ENCODE measurements at regions not wholly inside any gene's neighbourhood (a gene's known extent, or its start where the extent isn't known, plus 50 kb on each side); places are given as distances from the start of the nearest gene placed in this dataset.
"Not testable (repeated sequence)": the region's sequence is repeated elsewhere in the genome, so short reads cannot be mapped to it uniquely, and the experiment has no call there.

DNA sequence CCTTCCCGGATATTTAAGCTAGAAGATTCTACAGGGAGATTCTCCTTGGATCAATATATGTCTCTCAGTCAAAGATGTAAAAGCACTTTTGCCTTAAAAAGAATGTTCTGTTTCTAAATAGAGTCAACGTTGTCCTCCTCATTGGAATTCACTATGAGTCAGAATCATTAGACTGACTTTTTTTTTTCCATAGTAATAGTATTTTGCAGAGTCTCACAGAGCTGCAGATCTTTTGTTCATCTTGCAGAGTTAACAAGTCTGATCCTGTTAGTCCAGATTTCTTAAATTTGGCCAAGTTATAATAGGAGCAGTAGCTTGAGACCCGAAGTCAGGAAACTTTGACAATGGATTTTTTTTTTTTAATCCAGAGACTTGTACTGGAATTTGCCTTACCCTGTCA, 103.0 kb downstream of the NSUN5 start:
- H3K4me3 ChIP-seq (ENCODE audit: low read length); H3K9ac ChIP-seq (ENCODE audit: low read depth, low read length); H3K36me3 ChIP-seq (ENCODE audit: insufficient read depth, low read length); H3K4me1 ChIP-seq (ENCODE audit: insufficient read depth, low read length); H3K27me3 ChIP-seq (ENCODE audit: insufficient read depth, low read length); H3K27ac ChIP-seq (ENCODE audit: low read depth, low read length); H3K9me3 ChIP-seq (ENCODE audit: insufficient read depth, low read depth, low read length): not testable (repeated sequence)
- 83% methylated on average over 1 of the region's 3 CpGs for WGBS

GRCh38 chr7:73204898-73205297, 103.7 kb downstream of the NSUN5 start:
- WGBS: 100% methylated on average over 4 of the region's 5 CpGs
- H3K4me1 ChIP-seq (ENCODE audit: insufficient read depth, low read length); H3K4me3 ChIP-seq (ENCODE audit: low read length); H3K27me3 ChIP-seq (ENCODE audit: insufficient read depth, low read length); H3K27ac ChIP-seq (ENCODE audit: low read depth, low read length); H3K9ac ChIP-seq (ENCODE audit: low read depth, low read length); H3K36me3 ChIP-seq (ENCODE audit: insufficient read depth, low read length); H3K9me3 ChIP-seq (ENCODE audit: insufficient read depth, low read depth, low read length): not testable (repeated sequence)

DNA sequence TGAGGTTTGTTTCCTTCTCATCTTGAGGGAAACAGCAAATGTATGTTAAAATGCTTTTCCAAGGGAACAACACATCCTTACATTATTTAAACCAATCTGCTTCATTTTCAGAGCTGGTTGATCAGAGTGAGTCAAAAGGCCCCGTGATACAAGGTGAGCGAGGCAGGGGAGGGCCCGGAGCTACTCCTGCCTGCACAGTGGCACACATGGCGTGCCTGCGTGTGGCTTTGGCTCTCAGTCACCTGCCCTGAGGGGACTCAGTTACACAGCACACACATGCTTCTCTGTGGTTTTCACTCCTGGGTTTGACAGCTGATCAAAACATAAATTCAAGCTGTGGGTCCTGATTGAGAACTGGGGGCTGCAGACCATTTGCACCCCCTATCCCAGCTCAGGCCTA, 105.3 kb downstream of the NSUN5 start:
- H3K27me3 ChIP-seq (ENCODE audit: insufficient read depth, low read length); H3K4me1 ChIP-seq (ENCODE audit: insufficient read depth, low read length); H3K9ac ChIP-seq (ENCODE audit: low read depth, low read length); H3K27ac ChIP-seq (ENCODE audit: low read depth, low read length); H3K9me3 ChIP-seq (ENCODE audit: insufficient read depth, low read depth, low read length); H3K36me3 ChIP-seq (ENCODE audit: insufficient read depth, low read length); H3K4me3 ChIP-seq (ENCODE audit: low read length): not testable (repeated sequence)
- WGBS: 95% methylated on average over 5 of the region's 5 CpGs

DNA sequence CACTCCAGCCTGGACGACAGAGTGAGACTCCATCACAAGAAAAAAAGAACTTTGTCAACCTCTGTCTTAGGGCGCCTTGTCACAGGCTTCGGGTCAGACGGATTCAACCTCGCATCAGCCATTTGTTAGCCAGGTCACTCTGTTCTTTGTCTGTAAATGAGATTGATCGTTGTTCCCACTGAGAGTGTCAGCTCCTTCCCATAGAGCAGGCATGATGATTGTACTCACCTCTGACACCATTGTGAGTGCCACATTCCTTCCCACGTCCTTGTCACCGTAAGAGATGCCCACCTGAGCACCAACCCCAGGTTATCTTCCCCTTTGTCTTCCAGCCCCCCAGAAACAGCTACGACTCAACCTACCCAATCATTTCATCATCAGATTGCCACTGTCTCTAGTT, 107.4 kb downstream of the NSUN5 start:
- H3K27ac ChIP-seq (ENCODE audit: low read depth, low read length); H3K36me3 ChIP-seq (ENCODE audit: insufficient read depth, low read length); H3K27me3 ChIP-seq (ENCODE audit: insufficient read depth, low read length); H3K9ac ChIP-seq (ENCODE audit: low read depth, low read length); H3K4me3 ChIP-seq (ENCODE audit: low read length); H3K9me3 ChIP-seq (ENCODE audit: insufficient read depth, low read depth, low read length); H3K4me1 ChIP-seq (ENCODE audit: insufficient read depth, low read length): not testable (repeated sequence)
- 99% methylated on average over 7 of the region's 9 CpGs for WGBS

GRCh38 chr7:73200518-73201099, 108.0 kb downstream of the NSUN5 start:
- WGBS: no CpG with 5 or more reads among the region's 9 CpGs
- H3K4me3 ChIP-seq (ENCODE audit: low read length); H3K4me1 ChIP-seq (ENCODE audit: insufficient read depth, low read length); H3K36me3 ChIP-seq (ENCODE audit: insufficient read depth, low read length); H3K27ac ChIP-seq (ENCODE audit: low read depth, low read length); H3K9ac ChIP-seq (ENCODE audit: low read depth, low read length); H3K9me3 ChIP-seq (ENCODE audit: insufficient read depth, low read depth, low read length); H3K27me3 ChIP-seq (ENCODE audit: insufficient read depth, low read length): not testable (repeated sequence)

- H3K36me3 ChIP-seq (ENCODE audit: insufficient read depth, low read length): not testable (repeated sequence)
These were observed 108.2 kb upstream of the SPDYE9 start for GRCh38 chr7:73193991-73194390.

DNA sequence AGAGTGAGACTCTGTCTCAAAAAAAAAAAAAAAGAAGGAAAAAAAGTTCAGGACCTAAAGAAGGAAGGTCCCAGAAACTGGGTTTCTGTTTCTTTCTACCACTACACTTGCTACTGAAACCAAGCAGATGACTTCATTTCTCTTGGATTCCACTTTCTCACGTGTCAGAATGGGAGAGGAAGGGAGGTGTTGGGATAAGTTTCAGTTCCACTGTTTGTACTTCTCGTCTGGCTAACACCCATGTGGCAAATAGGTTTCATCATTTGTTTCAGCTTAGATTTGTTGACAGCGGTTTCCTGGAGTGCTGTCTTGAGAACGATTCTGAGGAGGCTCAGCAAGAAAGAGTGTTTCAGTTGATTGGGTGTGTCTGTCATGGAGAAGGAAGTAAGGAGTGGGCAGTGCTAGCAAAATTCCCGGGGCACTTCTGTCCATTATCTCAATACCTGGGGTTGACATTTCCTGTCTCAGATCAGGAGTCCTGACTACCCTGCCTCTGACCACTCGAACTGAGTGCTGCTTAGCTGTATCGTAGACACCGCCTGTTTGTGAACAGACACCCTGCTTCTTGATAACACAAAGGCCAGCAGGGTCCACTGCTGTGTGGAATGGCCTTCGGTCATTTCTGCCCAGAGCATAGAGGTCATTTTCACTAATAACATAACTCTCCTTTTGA, 104.8 kb upstream of the SPDYE9 start:
- WGBS: 96% methylated on average over 3 of the region's 9 CpGs
- not testable (repeated sequence) for H3K9me3 ChIP-seq (ENCODE audit: insufficient read depth, low read depth, low read length); H3K27ac ChIP-seq (ENCODE audit: low read depth, low read length); H3K4me1 ChIP-seq (ENCODE audit: insufficient read depth, low read length); H3K27me3 ChIP-seq (ENCODE audit: insufficient read depth, low read length); H3K9ac ChIP-seq (ENCODE audit: low read depth, low read length); H3K36me3 ChIP-seq (ENCODE audit: insufficient read depth, low read length); H3K4me3 ChIP-seq (ENCODE audit: low read length)

More at GRCh38 chr7:73193991-73194390, 108.2 kb upstream of the SPDYE9 start:
- WGBS: 92% methylated on average over 6 of the region's 10 CpGs
- H3K4me3 ChIP-seq (ENCODE audit: low read length); H3K4me1 ChIP-seq (ENCODE audit: insufficient read depth, low read length); H3K9me3 ChIP-seq (ENCODE audit: insufficient read depth, low read depth, low read length); H3K27me3 ChIP-seq (ENCODE audit: insufficient read depth, low read length); H3K27ac ChIP-seq (ENCODE audit: low read depth, low read length); H3K9ac ChIP-seq (ENCODE audit: low read depth, low read length): not testable (repeated sequence)

DNA sequence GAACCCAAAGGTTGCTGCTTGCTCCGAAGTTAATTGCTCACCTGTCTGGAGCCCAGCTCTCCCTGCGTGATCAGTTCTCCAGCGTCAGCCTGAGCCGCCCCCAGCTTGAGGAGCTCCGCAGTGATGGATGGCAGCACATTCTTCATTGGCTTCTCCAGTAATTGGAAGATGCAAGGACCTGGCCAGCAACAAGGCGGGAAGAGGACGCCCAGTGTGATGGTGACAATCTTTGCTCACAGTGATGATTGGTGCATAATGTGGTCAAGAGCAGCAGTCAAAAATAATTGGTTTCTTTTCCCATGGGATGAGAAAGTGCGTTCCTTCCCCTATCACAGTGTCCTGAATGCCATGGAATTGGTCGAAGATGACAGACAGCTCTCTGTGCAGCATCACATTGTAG, 102.4 kb upstream of the SPDYE9 start:
- not testable (repeated sequence) for H3K36me3 ChIP-seq (ENCODE audit: insufficient read depth, low read length); H3K27ac ChIP-seq (ENCODE audit: low read depth, low read length); H3K9me3 ChIP-seq (ENCODE audit: insufficient read depth, low read depth, low read length); H3K27me3 ChIP-seq (ENCODE audit: insufficient read depth, low read length); H3K4me1 ChIP-seq (ENCODE audit: insufficient read depth, low read length); H3K9ac ChIP-seq (ENCODE audit: low read depth, low read length); H3K4me3 ChIP-seq (ENCODE audit: low read length)
- WGBS: 100% methylated on average over 1 of the region's 9 CpGs

- H3K27ac ChIP-seq (ENCODE audit: low read depth, low read length); H3K4me1 ChIP-seq (ENCODE audit: insufficient read depth, low read length); H3K4me3 ChIP-seq (ENCODE audit: low read length); H3K9me3 ChIP-seq (ENCODE audit: insufficient read depth, low read depth, low read length); H3K36me3 ChIP-seq (ENCODE audit: insufficient read depth, low read length); H3K27me3 ChIP-seq (ENCODE audit: insufficient read depth, low read length); H3K9ac ChIP-seq (ENCODE audit: low read depth, low read length): not testable (repeated sequence)
- no CpG with 5 or more reads among the region's 14 CpGs for WGBS
These were observed 100.9 kb upstream of the SPDYE9 start for GRCh38 chr7:73186589-73187309.

GRCh38 chr7:73176813-73177212, 91.0 kb upstream of the SPDYE9 start:
- no CpG with 5 or more reads among the region's 5 CpGs for WGBS
- not testable (repeated sequence) for H3K27me3 ChIP-seq (ENCODE audit: insufficient read depth, low read length); H3K9me3 ChIP-seq (ENCODE audit: insufficient read depth, low read depth, low read length); H3K4me3 ChIP-seq (ENCODE audit: low read length); H3K27ac ChIP-seq (ENCODE audit: low read depth, low read length); H3K36me3 ChIP-seq (ENCODE audit: insufficient read depth, low read length); H3K9ac ChIP-seq (ENCODE audit: low read depth, low read length); H3K4me1 ChIP-seq (ENCODE audit: insufficient read depth, low read length)

GRCh38 chr7:73175322-73175721, 89.5 kb upstream of the SPDYE9 start:
- H3K4me1 ChIP-seq (ENCODE audit: insufficient read depth, low read length); H3K27me3 ChIP-seq (ENCODE audit: insufficient read depth, low read length); H3K36me3 ChIP-seq (ENCODE audit: insufficient read depth, low read length); H3K4me3 ChIP-seq (ENCODE audit: low read length); H3K9me3 ChIP-seq (ENCODE audit: insufficient read depth, low read depth, low read length); H3K27ac ChIP-seq (ENCODE audit: low read depth, low read length); H3K9ac ChIP-seq (ENCODE audit: low read depth, low read length): not testable (repeated sequence)
- WGBS: no CpG with 5 or more reads among the region's 10 CpGs

DNA sequence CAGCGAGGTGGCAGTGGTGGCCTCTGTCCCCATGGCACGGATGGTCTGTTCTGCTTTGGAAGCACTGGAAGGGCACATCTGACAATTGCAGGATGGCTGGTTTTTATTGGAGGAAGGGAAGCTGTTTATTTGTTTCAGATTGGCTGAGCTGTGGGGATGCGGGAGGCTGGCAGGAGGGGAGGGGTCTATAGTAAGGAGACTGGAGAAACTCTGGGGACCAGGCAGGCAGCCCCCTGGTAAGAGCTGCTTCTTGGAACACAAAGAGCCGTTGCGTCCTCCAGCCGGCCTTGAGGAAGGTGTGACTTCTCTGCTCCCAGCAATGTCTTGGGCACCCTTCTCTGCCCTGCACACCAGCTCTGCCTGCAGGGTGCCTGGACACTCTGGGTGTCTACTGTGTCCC, 85.1 kb upstream of the SPDYE9 start:
- not testable (repeated sequence) for H3K36me3 ChIP-seq (ENCODE audit: insufficient read depth, low read length); H3K9ac ChIP-seq (ENCODE audit: low read depth, low read length); H3K4me3 ChIP-seq (ENCODE audit: low read length); H3K27me3 ChIP-seq (ENCODE audit: insufficient read depth, low read length); H3K9me3 ChIP-seq (ENCODE audit: insufficient read depth, low read depth, low read length); H3K4me1 ChIP-seq (ENCODE audit: insufficient read depth, low read length); H3K27ac ChIP-seq (ENCODE audit: low read depth, low read length)
- 96% methylated on average over 3 of the region's 6 CpGs for WGBS

All from HUES64 (cell line).